Renal cortex interstitium (tissue), 11 donors: ENCODE measurements at regions not wholly inside any gene's neighbourhood (a gene's known extent, or its start where the extent isn't known, plus 50 kb on each side); places are given as distances from the start of the nearest gene placed in this dataset.
"Not testable (repeated sequence)": the region's sequence is repeated elsewhere in the genome, so short reads cannot be mapped to it uniquely, and the experiment has no call there.

Source experiments
- DNase-seq, 11 donors: peaks; one replicate each; pipeline ENCODE4 v3.0.0-alpha.2; 2013; ENCODE audit warnings: low read depth in 9 of 11, low spot score in 4 of 11; ENCODE audit errors: extremely low read depth in 1 of 11

- peak in 1 of 11 donors; percentile 0 for DNase-seq
These were observed 579.5 kb upstream of the HTR1E start for GRCh38 chr6:86357877-86358276.

- no peak for DNase-seq
These were observed 582.1 kb upstream of the HTR1E start for GRCh38 chr6:86355271-86355670.

- DNase-seq = no peak
These were observed 605.4 kb upstream of the HTR1E start for GRCh38 chr6:86331919-86332318.

GRCh38 chr6:86331265-86331840, 606.0 kb upstream of the HTR1E start:
- peak in 1 of 11 donors; percentile 2 for DNase-seq

GRCh38 chr6:86306210-86306609, 631.1 kb upstream of the HTR1E start:
- DNase-seq = no peak

- no peak for DNase-seq
These were observed 643.2 kb upstream of the SYNCRIP start for GRCh38 chr6:86285876-86286275.

GRCh38 chr6:86284809-86285480, 642.3 kb upstream of the SYNCRIP start:
- DNase-seq = not testable (repeated sequence)

- DNase-seq = not testable (repeated sequence)
These were observed 640.9 kb upstream of the SYNCRIP start for GRCh38 chr6:86283596-86283995.

- DNase-seq = no peak
These were observed 633.4 kb upstream of the SYNCRIP start for GRCh38 chr6:86276056-86276455.

- DNase-seq = no peak
These were observed 631.2 kb upstream of the SYNCRIP start for GRCh38 chr6:86273936-86274335.

GRCh38 chr6:86256615-86257187, 614.0 kb upstream of the SYNCRIP start:
- no peak for DNase-seq

- DNase-seq = no peak
These were observed 613.3 kb upstream of the SYNCRIP start for GRCh38 chr6:86255973-86256372.

- no peak for DNase-seq
These were observed 608.4 kb upstream of the SYNCRIP start for GRCh38 chr6:86251106-86251505.

- DNase-seq = no peak
These were observed 575.2 kb upstream of the SYNCRIP start for GRCh38 chr6:86217906-86218305.

GRCh38 chr6:86215323-86215722, 572.6 kb upstream of the SYNCRIP start:
- no peak for DNase-seq

- no peak for DNase-seq
These were observed 563.3 kb upstream of the SYNCRIP start for GRCh38 chr6:86205980-86206379.

- no peak for DNase-seq
These were observed 560.4 kb upstream of the SYNCRIP start for GRCh38 chr6:86203044-86203443.

GRCh38 chr6:86193821-86194220, 551.1 kb upstream of the SYNCRIP start:
- no peak for DNase-seq

- DNase-seq = no peak
These were observed 549.4 kb upstream of the SYNCRIP start for GRCh38 chr6:86192123-86192522.

GRCh38 chr6:86175149-86175548, 532.5 kb upstream of the SYNCRIP start:
- not testable (repeated sequence) for DNase-seq

GRCh38 chr6:86154852-86155251, 512.2 kb upstream of the SYNCRIP start:
- no peak for DNase-seq
